ENCODE measurements at regions not wholly inside any gene's neighbourhood (a gene's known extent, or its start where the extent isn't known, plus 50 kb on each side); places are given as distances from the start of the nearest gene placed in this dataset.

- H3K4me1 ChIP-seq (ENCODE audit: control insufficient read depth in 1 of 2, insufficient read depth in 2 of 2, low read length in 2 of 2), result peaks cover 11 to 23% of the 10 kb centered on the region in 2 donors
- no peaks in the 10 kb centered on the region for H3K9me3 ChIP-seq (ENCODE audit: control insufficient read depth in 1 of 2, low read length in 2 of 2)
- no peaks in the 10 kb centered on the region for H3K27me3 ChIP-seq (ENCODE audit: control insufficient read depth in 1 of 2, insufficient read depth in 2 of 2, low read length in 2 of 2)
- no peak overlapping the region for H3K9ac ChIP-seq (ENCODE audit: low read depth in 1 of 2, low read length in 2 of 2)
- no peaks in the 10 kb centered on the region for H3K36me3 ChIP-seq (ENCODE audit: control insufficient read depth in 1 of 2, insufficient read depth in 2 of 2, low read length in 2 of 2)
- no peak overlapping the region for H3K27ac ChIP-seq (ENCODE audit: low read depth, low read length)
- H3K4me3 ChIP-seq (ENCODE audit: low read depth in 1 of 2, low read length in 2 of 2), result no peak overlapping the region
These were observed 170.3 kb upstream of the TNFAIP3 start for GRCh38 chr6:137696765-137697164.

GRCh38 chr6:137697267-137697938, 169.7 kb upstream of the TNFAIP3 start:
- H3K4me3 ChIP-seq (ENCODE audit: low read depth in 1 of 2, low read length in 2 of 2), result no peak overlapping the region
- H3K9ac ChIP-seq (ENCODE audit: low read depth in 1 of 2, low read length in 2 of 2), result no peak overlapping the region
- H3K9me3 ChIP-seq (ENCODE audit: control insufficient read depth in 1 of 2, low read length in 2 of 2), result no peaks in the 10 kb centered on the region
- peaks cover 11 to 23% of the 10 kb centered on the region in 2 donors for H3K4me1 ChIP-seq (ENCODE audit: control insufficient read depth in 1 of 2, insufficient read depth in 2 of 2, low read length in 2 of 2)
- H3K27ac ChIP-seq (ENCODE audit: low read depth, low read length), result no peak overlapping the region
- no peaks in the 10 kb centered on the region for H3K27me3 ChIP-seq (ENCODE audit: control insufficient read depth in 1 of 2, insufficient read depth in 2 of 2, low read length in 2 of 2)
- H3K36me3 ChIP-seq (ENCODE audit: control insufficient read depth in 1 of 2, insufficient read depth in 2 of 2, low read length in 2 of 2), result no peaks in the 10 kb centered on the region

GRCh38 chr6:137698636-137699030, 168.4 kb upstream of the TNFAIP3 start:
- no peak overlapping the region for H3K9ac ChIP-seq (ENCODE audit: low read depth in 1 of 2, low read length in 2 of 2)
- no peaks in the 10 kb centered on the region for H3K27me3 ChIP-seq (ENCODE audit: control insufficient read depth in 1 of 2, insufficient read depth in 2 of 2, low read length in 2 of 2)
- H3K36me3 ChIP-seq (ENCODE audit: control insufficient read depth in 1 of 2, insufficient read depth in 2 of 2, low read length in 2 of 2), result no peaks in the 10 kb centered on the region
- H3K9me3 ChIP-seq (ENCODE audit: control insufficient read depth in 1 of 2, low read length in 2 of 2), result no peaks in the 10 kb centered on the region
- H3K27ac ChIP-seq (ENCODE audit: low read depth, low read length), result no peak overlapping the region
- no peak overlapping the region for H3K4me3 ChIP-seq (ENCODE audit: low read depth in 1 of 2, low read length in 2 of 2)
- H3K4me1 ChIP-seq (ENCODE audit: control insufficient read depth in 1 of 2, insufficient read depth in 2 of 2, low read length in 2 of 2), result peaks cover 11 to 23% of the 10 kb centered on the region in 2 donors

GRCh38 chr6:137699031-137699683, 167.9 kb upstream of the TNFAIP3 start:
- no peak overlapping the region for H3K4me3 ChIP-seq (ENCODE audit: low read depth in 1 of 2, low read length in 2 of 2)
- no peak overlapping the region for H3K27ac ChIP-seq (ENCODE audit: low read depth, low read length)
- no peaks in the 10 kb centered on the region for H3K36me3 ChIP-seq (ENCODE audit: control insufficient read depth in 1 of 2, insufficient read depth in 2 of 2, low read length in 2 of 2)
- H3K9me3 ChIP-seq (ENCODE audit: control insufficient read depth in 1 of 2, low read length in 2 of 2), result no peaks in the 10 kb centered on the region
- H3K4me1 ChIP-seq (ENCODE audit: control insufficient read depth in 1 of 2, insufficient read depth in 2 of 2, low read length in 2 of 2), result peaks cover 11 to 23% of the 10 kb centered on the region in 2 donors
- no peak overlapping the region for H3K9ac ChIP-seq (ENCODE audit: low read depth in 1 of 2, low read length in 2 of 2)
- no peaks in the 10 kb centered on the region for H3K27me3 ChIP-seq (ENCODE audit: control insufficient read depth in 1 of 2, insufficient read depth in 2 of 2, low read length in 2 of 2)

- Histone ChIP-seq H3K36me3 (ENCODE audit: control insufficient read depth in 1 of 2, insufficient read depth in 2 of 2, low read length in 2 of 2) (no peaks in the 10 kb centered on the region), H3K9ac (ENCODE audit: low read depth in 1 of 2, low read length in 2 of 2) (no peak overlapping the region), H3K27me3 (ENCODE audit: control insufficient read depth in 1 of 2, insufficient read depth in 2 of 2, low read length in 2 of 2) (no peaks in the 10 kb centered on the region), H3K9me3 (ENCODE audit: control insufficient read depth in 1 of 2, low read length in 2 of 2) (no peaks in the 10 kb centered on the region), H3K4me3 (ENCODE audit: low read depth in 1 of 2, low read length in 2 of 2) (no peak overlapping the region), H3K27ac (ENCODE audit: low read depth, low read length) (no peak overlapping the region), H3K4me1 (ENCODE audit: control insufficient read depth in 1 of 2, insufficient read depth in 2 of 2, low read length in 2 of 2) (peaks cover 11 to 29% of the 10 kb centered on the region in 2 donors)
These were observed 166.9 kb upstream of the TNFAIP3 start for GRCh38 chr6:137700161-137700560.

- H3K27me3 ChIP-seq (ENCODE audit: control insufficient read depth in 1 of 2, insufficient read depth in 2 of 2, low read length in 2 of 2), result no peaks in the 10 kb centered on the region
- no peaks in the 10 kb centered on the region for H3K9me3 ChIP-seq (ENCODE audit: control insufficient read depth in 1 of 2, low read length in 2 of 2)
- peaks cover 11 to 31% of the 10 kb centered on the region in 2 donors for H3K4me1 ChIP-seq (ENCODE audit: control insufficient read depth in 1 of 2, insufficient read depth in 2 of 2, low read length in 2 of 2)
- H3K27ac ChIP-seq (ENCODE audit: low read depth, low read length), result no peak overlapping the region
- H3K9ac ChIP-seq (ENCODE audit: low read depth in 1 of 2, low read length in 2 of 2), result no peak overlapping the region
- no peak overlapping the region for H3K4me3 ChIP-seq (ENCODE audit: low read depth in 1 of 2, low read length in 2 of 2)
- no peaks in the 10 kb centered on the region for H3K36me3 ChIP-seq (ENCODE audit: control insufficient read depth in 1 of 2, insufficient read depth in 2 of 2, low read length in 2 of 2)
These were observed 166.1 kb upstream of the TNFAIP3 start for GRCh38 chr6:137700751-137701477.

GRCh38 chr6:137701942-137702341, 165.1 kb upstream of the TNFAIP3 start:
- Histone ChIP-seq H3K9ac (ENCODE audit: low read depth in 1 of 2, low read length in 2 of 2) (no peak overlapping the region), H3K9me3 (ENCODE audit: control insufficient read depth in 1 of 2, low read length in 2 of 2) (no peaks in the 10 kb centered on the region), H3K27ac (ENCODE audit: low read depth, low read length) (no peak overlapping the region), H3K27me3 (ENCODE audit: control insufficient read depth in 1 of 2, insufficient read depth in 2 of 2, low read length in 2 of 2) (no peaks in the 10 kb centered on the region), H3K36me3 (ENCODE audit: control insufficient read depth in 1 of 2, insufficient read depth in 2 of 2, low read length in 2 of 2) (no peaks in the 10 kb centered on the region), H3K4me1 (ENCODE audit: control insufficient read depth in 1 of 2, insufficient read depth in 2 of 2, low read length in 2 of 2) (peaks cover 10 to 28% of the 10 kb centered on the region in 2 donors), H3K4me3 (ENCODE audit: low read depth in 1 of 2, low read length in 2 of 2) (no peak overlapping the region)

GRCh38 chr6:137702791-137703424, 164.2 kb upstream of the TNFAIP3 start:
- Histone ChIP-seq H3K4me3 (ENCODE audit: low read depth in 1 of 2, low read length in 2 of 2) (no peak overlapping the region), H3K27me3 (ENCODE audit: control insufficient read depth in 1 of 2, insufficient read depth in 2 of 2, low read length in 2 of 2) (no peaks in the 10 kb centered on the region), H3K36me3 (ENCODE audit: control insufficient read depth in 1 of 2, insufficient read depth in 2 of 2, low read length in 2 of 2) (no peaks in the 10 kb centered on the region), H3K9ac (ENCODE audit: low read depth in 1 of 2, low read length in 2 of 2) (no peak overlapping the region), H3K4me1 (ENCODE audit: control insufficient read depth in 1 of 2, insufficient read depth in 2 of 2, low read length in 2 of 2) (peaks cover 9 to 24% of the 10 kb centered on the region in 2 donors), H3K9me3 (ENCODE audit: control insufficient read depth in 1 of 2, low read length in 2 of 2) (no peaks in the 10 kb centered on the region), H3K27ac (ENCODE audit: low read depth, low read length) (no peak overlapping the region)

- Histone ChIP-seq H3K9ac (ENCODE audit: low read depth in 1 of 2, low read length in 2 of 2) (no peak overlapping the region), H3K4me1 (ENCODE audit: control insufficient read depth in 1 of 2, insufficient read depth in 2 of 2, low read length in 2 of 2) (peaks cover 12 to 21% of the 10 kb centered on the region in 2 donors), H3K9me3 (ENCODE audit: control insufficient read depth in 1 of 2, low read length in 2 of 2) (no peaks in the 10 kb centered on the region), H3K27ac (ENCODE audit: low read depth, low read length) (no peak overlapping the region), H3K4me3 (ENCODE audit: low read depth in 1 of 2, low read length in 2 of 2) (no peak overlapping the region), H3K36me3 (ENCODE audit: control insufficient read depth in 1 of 2, insufficient read depth in 2 of 2, low read length in 2 of 2) (no peaks in the 10 kb centered on the region), H3K27me3 (ENCODE audit: control insufficient read depth in 1 of 2, insufficient read depth in 2 of 2, low read length in 2 of 2) (no peaks in the 10 kb centered on the region)
These were observed 162.3 kb upstream of the TNFAIP3 start for GRCh38 chr6:137704802-137705159.
